ENCODE measurements at regions not wholly inside any gene's neighbourhood (a gene's known extent, or its start where the extent isn't known, plus 50 kb on each side); places are given as distances from the start of the nearest gene placed in this dataset.

- TF ChIP-seq ZNF274 (IDR thresholded peaks at IDR 0.05; ENCODE audit: low read depth, low read length): no peak
- no peak for TF ChIP-seq YY1 (IDR thresholded peaks at IDR 0.05; ENCODE audit: insufficient read depth, insufficient read length)
Observed at GRCh38 chr13:44303681-44304432, 69.8 kb upstream of the SERP2 start.
